ENCODE measurements at regions not wholly inside any gene's neighbourhood (a gene's known extent, or its start where the extent isn't known, plus 50 kb on each side); places are given as distances from the start of the nearest gene placed in this dataset.

DNA sequence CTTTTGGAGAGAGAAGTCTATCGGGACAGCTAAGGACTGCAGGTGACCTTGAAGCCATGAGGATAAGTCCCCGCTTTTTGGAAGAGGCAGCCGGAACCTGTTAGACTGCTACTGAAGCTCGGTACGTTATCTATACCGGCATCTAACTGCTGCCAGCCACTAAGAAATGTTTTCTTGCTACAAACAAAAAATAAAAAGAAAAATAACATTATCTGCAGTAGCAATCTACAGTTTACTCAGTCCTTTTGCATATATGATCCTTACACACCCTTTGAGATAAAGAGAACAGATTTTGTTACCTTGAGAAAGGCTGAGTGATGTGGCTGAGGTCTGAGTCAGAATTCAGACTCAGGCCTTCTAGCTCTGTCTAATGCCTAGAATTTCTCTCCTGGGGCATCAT is 314.6 kb downstream of the CDH26 start:
- TF ChIP-seq, protein P1, sequence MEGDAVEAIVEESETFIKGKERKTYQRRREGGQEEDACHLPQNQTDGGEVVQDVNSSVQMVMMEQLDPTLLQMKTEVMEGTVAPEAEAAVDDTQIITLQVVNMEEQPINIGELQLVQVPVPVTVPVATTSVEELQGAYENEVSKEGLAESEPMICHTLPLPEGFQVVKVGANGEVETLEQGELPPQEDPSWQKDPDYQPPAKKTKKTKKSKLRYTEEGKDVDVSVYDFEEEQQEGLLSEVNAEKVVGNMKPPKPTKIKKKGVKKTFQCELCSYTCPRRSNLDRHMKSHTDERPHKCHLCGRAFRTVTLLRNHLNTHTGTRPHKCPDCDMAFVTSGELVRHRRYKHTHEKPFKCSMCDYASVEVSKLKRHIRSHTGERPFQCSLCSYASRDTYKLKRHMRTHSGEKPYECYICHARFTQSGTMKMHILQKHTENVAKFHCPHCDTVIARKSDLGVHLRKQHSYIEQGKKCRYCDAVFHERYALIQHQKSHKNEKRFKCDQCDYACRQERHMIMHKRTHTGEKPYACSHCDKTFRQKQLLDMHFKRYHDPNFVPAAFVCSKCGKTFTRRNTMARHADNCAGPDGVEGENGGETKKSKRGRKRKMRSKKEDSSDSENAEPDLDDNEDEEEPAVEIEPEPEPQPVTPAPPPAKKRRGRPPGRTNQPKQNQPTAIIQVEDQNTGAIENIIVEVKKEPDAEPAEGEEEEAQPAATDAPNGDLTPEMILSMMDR (IDR thresholded peaks at IDR 0.05; ENCODE audit: control insufficient read depth, insufficient read depth, low read depth, low read length, missing control alignments), result no peak
- no peak for DNase-seq (ENCODE audit: low read depth)
- no peak overlapping the region for H3K4me3 ChIP-seq (ENCODE audit: control insufficient read depth, low read depth, low read length)

DNA sequence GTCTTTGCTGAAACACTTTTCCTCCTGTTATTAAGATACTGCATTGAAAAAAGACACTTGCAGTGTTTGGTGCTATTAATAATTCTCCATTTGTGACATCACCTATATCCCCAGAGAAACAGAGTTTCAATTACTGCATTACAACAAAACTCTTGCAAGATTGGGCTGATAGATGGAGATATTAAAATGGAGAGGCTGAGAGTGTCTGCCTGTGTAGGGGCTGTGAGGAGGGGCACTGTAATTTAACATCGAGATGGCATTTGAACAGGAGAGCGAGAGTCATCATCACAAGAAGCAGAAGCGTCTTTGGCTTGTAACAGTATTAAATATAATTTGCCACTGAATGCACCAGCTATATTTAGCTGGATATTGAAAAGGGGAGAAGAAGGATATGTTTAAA is 316.5 kb downstream of the CDH26 start:
- H3K4me3 ChIP-seq (ENCODE audit: control insufficient read depth, low read depth, low read length), result no peak overlapping the region
- TF ChIP-seq, protein P1 (IDR thresholded peaks at IDR 0.05; ENCODE audit: control insufficient read depth, insufficient read depth, low read depth, low read length, missing control alignments), result no peak
- DNase-seq (ENCODE audit: low read depth), result no peak

DNA sequence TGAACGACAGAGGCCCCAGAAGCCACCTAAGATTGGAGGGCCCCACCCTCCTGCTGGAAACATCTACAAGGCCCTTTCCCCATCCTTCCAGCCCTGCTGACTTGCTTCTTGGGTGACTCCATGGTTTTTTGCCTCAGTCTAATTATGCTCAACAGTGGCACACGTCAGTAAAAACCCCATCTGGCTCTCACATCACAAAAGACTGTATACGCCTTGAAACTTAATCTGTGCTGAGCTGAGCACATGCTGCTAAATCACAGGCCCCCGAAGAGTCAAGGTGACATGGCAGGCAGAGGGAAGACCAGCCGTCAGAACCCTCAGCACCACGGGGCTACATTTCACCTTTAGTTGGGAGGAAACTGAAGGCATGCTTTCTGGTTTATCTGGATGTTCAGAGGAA is 323.1 kb downstream of the CDH26 start:
- no peak overlapping the region for H3K4me3 ChIP-seq (ENCODE audit: control insufficient read depth, low read depth, low read length)
- DNase-seq (ENCODE audit: low read depth), result no peak
- TF ChIP-seq, protein P1 (IDR thresholded peaks at IDR 0.05; ENCODE audit: control insufficient read depth, insufficient read depth, low read depth, low read length, missing control alignments), result no peak

DNA sequence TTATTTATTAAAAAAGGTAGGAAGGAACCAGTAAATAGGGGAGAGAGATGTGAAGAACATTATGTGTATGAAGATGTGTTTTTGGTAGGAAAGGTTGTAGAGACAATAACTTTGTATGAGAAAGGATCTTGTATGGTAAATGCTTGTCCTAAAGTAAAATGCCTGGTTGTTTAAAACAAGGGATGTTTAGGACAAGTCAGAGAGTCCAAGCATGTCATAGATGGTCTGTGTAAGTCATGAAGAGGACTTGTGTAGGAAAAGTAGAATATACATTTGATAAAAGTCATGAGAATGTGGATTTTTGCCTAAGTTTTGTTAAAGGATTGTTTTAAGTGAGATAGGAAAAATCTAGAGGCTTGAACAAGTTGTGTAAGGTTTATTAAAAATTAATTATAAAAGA is 325.1 kb downstream of the CDH26 start:
- no peak overlapping the region for H3K4me3 ChIP-seq (ENCODE audit: control insufficient read depth, low read depth, low read length)
- TF ChIP-seq, protein P1 (IDR thresholded peaks at IDR 0.05; ENCODE audit: control insufficient read depth, insufficient read depth, low read depth, low read length, missing control alignments), result no peak
- DNase-seq (ENCODE audit: low read depth), result no peak

DNA sequence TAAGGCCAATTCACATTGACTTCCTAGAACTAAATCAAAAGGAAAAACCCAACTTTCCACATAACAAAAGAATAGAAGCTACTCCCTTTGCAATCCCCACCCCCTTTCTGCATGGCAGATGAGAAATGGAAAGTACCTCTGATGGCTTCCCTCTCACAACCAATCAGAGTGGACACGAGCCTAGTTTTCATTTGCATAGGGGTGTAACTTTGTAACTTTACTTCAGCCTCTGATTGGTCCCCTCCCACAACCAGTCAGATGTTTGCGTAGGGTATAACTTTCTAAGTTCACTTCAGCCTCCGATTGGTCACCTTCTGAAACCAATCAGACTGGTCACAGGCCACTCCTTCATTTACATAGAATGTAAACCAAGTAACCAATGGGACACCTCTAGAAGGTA is 328.5 kb downstream of the CDH26 start:
- H3K4me3 ChIP-seq (ENCODE audit: control insufficient read depth, low read depth, low read length), result no peak overlapping the region
- TF ChIP-seq, protein P1 (IDR thresholded peaks at IDR 0.05; ENCODE audit: control insufficient read depth, insufficient read depth, low read depth, low read length, missing control alignments), result no peak
- no peak for DNase-seq (ENCODE audit: low read depth)

DNA sequence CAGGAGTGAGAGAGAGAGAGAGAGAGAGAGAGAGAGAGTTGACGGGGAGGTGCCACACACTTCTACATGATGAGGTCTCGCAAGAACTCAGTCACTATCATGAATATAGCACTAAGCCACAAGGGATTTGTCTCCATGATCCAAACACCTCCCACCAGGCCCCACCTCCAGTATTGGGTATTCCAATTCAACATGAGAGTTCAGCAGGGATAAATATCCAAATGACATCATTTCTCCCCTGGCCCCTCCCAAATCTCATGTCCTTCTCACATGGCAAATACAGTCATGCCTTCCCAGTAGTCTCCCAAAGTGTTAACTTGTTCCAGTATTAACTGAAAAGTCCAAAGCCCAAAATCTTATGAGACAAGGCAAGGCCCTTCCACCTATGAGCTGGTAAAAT is 330.7 kb downstream of the CDH26 start:
- TF ChIP-seq, protein P1 (IDR thresholded peaks at IDR 0.05; ENCODE audit: control insufficient read depth, insufficient read depth, low read depth, low read length, missing control alignments), result no peak
- DNase-seq (ENCODE audit: low read depth), result no peak
- H3K4me3 ChIP-seq (ENCODE audit: control insufficient read depth, low read depth, low read length), result no peak overlapping the region

DNA sequence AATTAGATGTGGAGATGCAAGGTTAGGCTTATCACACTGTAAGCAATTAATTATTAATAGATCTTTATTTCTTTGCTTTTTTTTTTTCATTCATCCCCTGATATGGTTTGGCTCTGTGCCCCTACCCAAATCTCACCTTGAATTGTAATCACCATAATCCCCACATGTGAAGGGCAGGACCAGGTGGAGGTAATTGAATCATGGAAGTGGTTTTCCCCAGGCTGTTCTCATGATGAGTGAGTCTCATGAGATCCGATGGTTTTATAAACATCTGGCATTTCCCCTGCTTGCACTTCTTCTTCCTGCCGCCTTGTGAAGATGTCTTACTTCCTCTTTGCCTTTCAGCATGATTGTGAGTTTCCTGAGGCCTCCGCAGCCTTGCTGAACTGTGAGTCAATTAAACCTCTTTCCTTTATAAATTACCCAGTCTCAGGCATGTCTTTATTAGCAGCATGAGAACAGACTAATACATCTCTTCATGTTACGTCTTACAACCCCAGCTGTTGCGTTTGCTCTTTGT is 333.8 kb downstream of the CDH26 start:
- TF ChIP-seq, protein P1 (IDR thresholded peaks at IDR 0.05; ENCODE audit: control insufficient read depth, insufficient read depth, low read depth, low read length, missing control alignments), result no peak
- no peak for DNase-seq (ENCODE audit: low read depth)
- no peak overlapping the region for H3K4me3 ChIP-seq (ENCODE audit: control insufficient read depth, low read depth, low read length)
